ENCODE measurements at regions not wholly inside any gene's neighbourhood (a gene's known extent, or its start where the extent isn't known, plus 50 kb on each side); places are given as distances from the start of the nearest gene placed in this dataset.

DNA sequence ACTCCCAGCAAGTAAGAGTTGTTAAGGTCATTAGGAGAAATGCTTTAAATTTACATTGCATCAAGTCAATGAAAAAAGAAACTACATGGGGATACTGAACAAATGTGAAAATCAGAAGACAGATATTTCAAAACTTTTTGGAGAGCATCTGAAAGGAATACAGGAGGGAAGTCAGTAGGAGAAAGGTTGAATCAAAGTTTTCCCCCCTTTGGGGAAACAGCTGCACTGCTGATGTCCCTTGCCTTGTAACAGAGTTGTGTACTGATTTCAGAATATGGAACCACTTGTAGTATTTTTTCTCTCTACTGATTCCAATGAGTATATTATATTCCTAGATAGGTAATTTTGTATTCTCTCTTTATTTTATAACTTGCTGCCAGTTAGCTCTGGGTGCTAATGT, 592.5 kb upstream of the ZEB2 start:
- no peaks in the 10 kb centered on the region for H4K20me1 ChIP-seq (ENCODE audit: low read length)
- peaks cover 12% of the 10 kb centered on the region for H3K4me1 ChIP-seq (ENCODE audit: insufficient read depth, low read length)
- H3F3A ChIP-seq (ENCODE audit: low read length, unreplicated experiment) = no peaks in the 10 kb centered on the region
- intact Hi-C loops (cut with micrococcal nuclease) = no loop called here
- ATAC-seq = no peak
- TF ChIP-seq, protein P1, sequence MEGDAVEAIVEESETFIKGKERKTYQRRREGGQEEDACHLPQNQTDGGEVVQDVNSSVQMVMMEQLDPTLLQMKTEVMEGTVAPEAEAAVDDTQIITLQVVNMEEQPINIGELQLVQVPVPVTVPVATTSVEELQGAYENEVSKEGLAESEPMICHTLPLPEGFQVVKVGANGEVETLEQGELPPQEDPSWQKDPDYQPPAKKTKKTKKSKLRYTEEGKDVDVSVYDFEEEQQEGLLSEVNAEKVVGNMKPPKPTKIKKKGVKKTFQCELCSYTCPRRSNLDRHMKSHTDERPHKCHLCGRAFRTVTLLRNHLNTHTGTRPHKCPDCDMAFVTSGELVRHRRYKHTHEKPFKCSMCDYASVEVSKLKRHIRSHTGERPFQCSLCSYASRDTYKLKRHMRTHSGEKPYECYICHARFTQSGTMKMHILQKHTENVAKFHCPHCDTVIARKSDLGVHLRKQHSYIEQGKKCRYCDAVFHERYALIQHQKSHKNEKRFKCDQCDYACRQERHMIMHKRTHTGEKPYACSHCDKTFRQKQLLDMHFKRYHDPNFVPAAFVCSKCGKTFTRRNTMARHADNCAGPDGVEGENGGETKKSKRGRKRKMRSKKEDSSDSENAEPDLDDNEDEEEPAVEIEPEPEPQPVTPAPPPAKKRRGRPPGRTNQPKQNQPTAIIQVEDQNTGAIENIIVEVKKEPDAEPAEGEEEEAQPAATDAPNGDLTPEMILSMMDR (conservative IDR thresholded peaks at IDR 0.05; ENCODE audit: low read depth, low read length) = no peak
- TF ChIP-seq EZH2phosphoT487 (IDR thresholded peaks at IDR 0.05; ENCODE audit: borderline replicate concordance, low read length) = no peak
- TF ChIP-seq EZH2 (IDR thresholded peaks at IDR 0.05; ENCODE audit: low read length, unreplicated experiment) = no peak
- no peak overlapping the region for H2AFZ ChIP-seq (ENCODE audit: low read length)
- no peak overlapping the region for H3K9ac ChIP-seq (ENCODE audit: low read length)
- no peak overlapping the region for H3K4me2 ChIP-seq (ENCODE audit: low read length)
- H3K9me2 ChIP-seq (replicated peaks; ENCODE audit: low read length) = no peaks in the 10 kb centered on the region
- H3K36me3 ChIP-seq (ENCODE audit: low read depth, low read length) = no peaks in the 10 kb centered on the region
- no peaks in the 10 kb centered on the region for H3K9me3 ChIP-seq (ENCODE audit: low read length)
- H3K27ac ChIP-seq (ENCODE audit: low read length) = no peak overlapping the region
- no peaks in the 10 kb centered on the region for H3K27me3 ChIP-seq (ENCODE audit: low read length)
- BruUV-seq (replicated peaks) = no TSS peak
- DNase-seq = no peak
- no peaks in the 10 kb centered on the region for H3K79me2 ChIP-seq (ENCODE audit: low read length)
- ChIA-PET CTCF (no interaction called here), POLR2A (ENCODE audit: unreplicated experiment) (no interaction called here)
- H3K4me3 ChIP-seq (ENCODE audit: low read length) = no peak overlapping the region

DNA sequence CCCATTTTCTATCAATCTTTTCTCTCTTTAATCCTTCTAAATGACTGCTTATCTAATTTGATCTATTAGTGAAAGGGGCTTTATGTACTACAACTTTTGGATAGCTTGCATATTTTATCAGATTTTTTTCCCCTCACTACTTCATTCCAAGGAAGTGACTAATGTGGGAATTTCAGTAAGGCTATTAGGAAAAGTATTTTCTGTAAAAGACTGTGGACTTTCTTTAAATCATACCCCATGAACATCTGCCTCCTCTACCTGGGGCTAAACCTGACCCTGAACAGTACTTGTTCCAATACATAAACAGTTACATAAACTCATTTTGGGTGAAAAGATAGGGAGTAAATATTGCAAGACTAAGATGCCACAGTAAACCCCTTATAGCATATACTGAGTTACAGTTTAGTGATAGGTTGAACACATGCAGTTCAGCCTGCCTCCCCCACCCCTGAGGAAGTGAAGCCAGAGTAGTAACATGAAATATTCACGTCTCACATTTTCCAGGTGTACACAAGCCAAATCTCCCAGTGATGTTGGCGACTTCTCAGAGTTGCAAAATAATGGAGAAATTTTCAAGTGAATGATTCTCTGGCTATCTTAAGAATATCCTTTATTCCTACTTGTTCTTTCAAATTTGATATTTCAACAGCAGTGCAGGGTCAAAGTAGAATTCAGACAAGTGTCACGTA, 590.9 kb upstream of the ZEB2 start:
- H3K9ac ChIP-seq (ENCODE audit: low read length) = no peak overlapping the region
- H3K79me2 ChIP-seq (ENCODE audit: low read length) = no peaks in the 10 kb centered on the region
- H3K27ac ChIP-seq (ENCODE audit: low read length) = 0 out of 2 replicates have a peak overlapping the region, but pooled peaks have one; percentile 6
- no peaks in the 10 kb centered on the region for H3K9me3 ChIP-seq (ENCODE audit: low read length)
- peaks cover 22% of the 10 kb centered on the region for H3K4me1 ChIP-seq (ENCODE audit: insufficient read depth, low read length)
- no peaks in the 10 kb centered on the region for H3K27me3 ChIP-seq (ENCODE audit: low read length)
- ATAC-seq (peak; percentile 54), DNase-seq (peak; percentile 64)
- TF ChIP-seq EZH2phosphoT487 (IDR thresholded peaks at IDR 0.05; ENCODE audit: borderline replicate concordance, low read length) = no peak
- H3K9me2 ChIP-seq (replicated peaks; ENCODE audit: low read length) = no peaks in the 10 kb centered on the region
- no TSS peak for BruUV-seq (replicated peaks)
- no peak overlapping the region for H3K4me3 ChIP-seq (ENCODE audit: low read length)
- no peaks in the 10 kb centered on the region for H3K36me3 ChIP-seq (ENCODE audit: low read depth, low read length)
- H3K4me2 ChIP-seq (ENCODE audit: low read length) = 0 out of 2 replicates have a peak overlapping the region, but pooled peaks have one; percentile 0
- H3F3A ChIP-seq (ENCODE audit: low read length, unreplicated experiment) = no peaks in the 10 kb centered on the region
- CTCF ChIA-PET = no interaction called here
- no peak overlapping the region for H2AFZ ChIP-seq (ENCODE audit: low read length)
- intact Hi-C loops (cut with micrococcal nuclease) = no loop called here
- POLR2A ChIA-PET (ENCODE audit: unreplicated experiment) = no interaction called here
- H4K20me1 ChIP-seq (ENCODE audit: low read length) = no peaks in the 10 kb centered on the region

DNA sequence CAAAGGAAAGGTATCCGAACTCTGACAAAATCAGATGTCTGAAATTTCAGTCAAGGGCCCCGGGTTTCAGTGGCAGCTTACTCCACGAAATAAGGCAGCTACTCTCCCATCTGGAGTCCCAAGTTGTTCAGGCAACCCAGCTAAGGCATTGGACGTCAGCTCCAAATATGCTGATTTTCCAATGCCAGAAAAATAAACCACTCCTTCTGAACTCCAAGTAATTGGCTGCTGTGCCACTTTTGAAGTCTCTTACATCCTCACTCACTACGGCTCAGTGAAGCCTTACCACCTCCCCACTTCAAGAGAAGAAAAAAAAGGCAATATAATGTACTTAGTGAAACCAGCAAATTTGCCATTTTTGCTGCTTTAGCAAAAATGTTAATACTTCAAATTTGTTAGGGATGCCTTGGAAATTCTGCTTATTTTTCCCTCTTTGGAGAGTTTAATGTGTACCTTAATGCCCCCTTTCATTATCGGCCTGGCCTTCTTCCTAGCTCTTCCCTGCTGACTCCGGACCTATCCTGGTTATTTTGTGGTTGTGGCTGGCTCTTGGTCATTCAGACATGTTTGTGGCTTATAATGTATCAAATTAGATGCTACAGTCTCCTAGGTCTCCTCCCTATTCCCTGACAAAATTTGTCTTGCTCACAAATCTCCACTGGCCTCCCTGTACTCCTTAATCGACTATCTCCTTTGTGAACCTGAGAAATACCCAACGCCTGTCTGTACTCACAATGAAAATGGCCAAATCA, 589.2 kb upstream of the ZEB2 start:
- no peaks in the 10 kb centered on the region for H3K9me2 ChIP-seq (replicated peaks; ENCODE audit: low read length)
- intact Hi-C loops (cut with micrococcal nuclease) = no loop called here
- TF ChIP-seq EZH2phosphoT487 (IDR thresholded peaks at IDR 0.05; ENCODE audit: borderline replicate concordance, low read length) (no peak), EZH2 (IDR thresholded peaks at IDR 0.05; ENCODE audit: low read length, unreplicated experiment) (no peak)
- TF ChIP-seq, protein P1 (conservative IDR thresholded peaks at IDR 0.05; ENCODE audit: low read depth, low read length) = no peak
- H3K4me1 ChIP-seq (ENCODE audit: insufficient read depth, low read length) = peaks cover 24% of the 10 kb centered on the region
- no TSS peak for BruUV-seq (replicated peaks)
- H3K9ac ChIP-seq (ENCODE audit: low read length) = no peak overlapping the region
- H3K4me2 ChIP-seq (ENCODE audit: low read length) = no peak overlapping the region
- no peaks in the 10 kb centered on the region for H3K27me3 ChIP-seq (ENCODE audit: low read length)
- ATAC-seq (no peak), DNase-seq (no peak)
- H3F3A ChIP-seq (ENCODE audit: low read length, unreplicated experiment) = no peaks in the 10 kb centered on the region
- H4K20me1 ChIP-seq (ENCODE audit: low read length) = no peaks in the 10 kb centered on the region
- POLR2A ChIA-PET (ENCODE audit: unreplicated experiment) = no interaction called here
- H3K36me3 ChIP-seq (ENCODE audit: low read depth, low read length) = no peaks in the 10 kb centered on the region
- H3K27ac ChIP-seq (ENCODE audit: low read length) = no peak overlapping the region
- no peaks in the 10 kb centered on the region for H3K9me3 ChIP-seq (ENCODE audit: low read length)
- H3K4me3 ChIP-seq (ENCODE audit: low read length) = no peak overlapping the region
- H2AFZ ChIP-seq (ENCODE audit: low read length) = no peak overlapping the region
- H3K79me2 ChIP-seq (ENCODE audit: low read length) = no peaks in the 10 kb centered on the region
- CTCF ChIA-PET = no interaction called here

Data from PC-3 (cell line).